ENCODE measurements at regions not wholly inside any gene's neighbourhood (a gene's known extent, or its start where the extent isn't known, plus 50 kb on each side); places are given as distances from the start of the nearest gene placed in this dataset.
A peak's percentile ranks its signal among the peaks of the same experiment; 100 is the strongest.
"Not testable (repeated sequence)": the region's sequence is repeated elsewhere in the genome, so short reads cannot be mapped to it uniquely, and the experiment has no call there.

DNA sequence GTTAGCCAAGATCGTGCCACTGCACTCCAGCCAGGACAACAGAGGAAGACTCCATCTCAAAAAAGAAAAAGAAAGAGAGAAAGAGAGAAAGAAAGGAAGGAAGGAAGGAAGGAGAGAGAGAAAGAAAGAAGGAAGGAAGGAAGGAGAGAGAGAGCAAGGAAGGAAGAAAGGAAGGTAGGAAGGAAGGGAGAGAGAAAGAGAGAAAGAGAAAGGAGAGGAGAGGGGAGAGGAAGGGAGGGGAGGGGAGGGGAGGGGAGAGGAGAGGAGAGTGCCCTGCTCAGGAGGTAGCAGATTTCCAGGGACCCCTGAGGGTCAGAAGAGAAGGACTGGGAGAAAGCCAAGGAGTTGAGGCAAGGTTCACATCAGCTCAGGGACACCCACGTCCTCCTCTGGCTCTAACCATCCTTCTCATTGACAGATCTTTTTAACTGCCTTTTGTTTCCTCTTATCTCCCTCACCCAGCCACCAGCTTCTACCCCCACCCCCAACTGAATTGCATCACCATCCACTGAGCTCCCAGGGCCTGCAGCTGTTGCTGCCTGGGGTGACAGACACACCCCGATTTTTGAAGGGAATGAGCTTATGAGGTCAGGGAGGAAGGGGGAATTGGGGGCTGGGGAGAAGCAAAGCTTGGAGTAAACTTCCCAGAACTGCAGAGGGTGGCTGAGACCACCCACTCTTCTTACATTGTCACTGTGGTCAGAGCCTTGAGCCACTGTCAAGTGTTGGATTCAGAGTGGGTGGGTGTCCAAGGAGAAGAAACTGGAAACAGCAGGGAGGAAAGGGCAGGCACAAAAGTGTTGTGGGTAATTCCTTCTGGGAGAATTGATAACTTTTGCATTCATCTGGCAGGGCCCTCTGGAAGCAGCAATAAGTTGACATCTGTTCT, 91.6 kb downstream of the GLUL start:
- Histone ChIP-seq H3K9me3 (replicated peaks in 1 of 11) (peaks cover 0 to 5% (median 0%) of the 10 kb centered on the region in 11 experiments; a peak in 1 of 22 replicates), H3K36me3 (no peaks in the 10 kb centered on the region), H3K4me1 (peaks cover 4 to 49% (median 14%) of the 10 kb centered on the region in 10 experiments; a peak in 16 of 20 replicates), H3K27ac (no peak overlapping the region; a peak in 3 of 22 replicates), H3K9ac (no peak overlapping the region), H4K20me1 (no peaks in the 10 kb centered on the region), H3K4me3 (no peak overlapping the region), H3K4me2 (peak overlapping the region; percentile 16 to 75 (median 40); a peak in 17 of 22 replicates), H3K27me3 (no peaks in the 10 kb centered on the region)
- peak in 2 of 11 experiments; percentile 12 to 13; a peak in 3 of 22 replicates for TF ChIP-seq Cebpa-rat (IDR thresholded peaks at IDR 0.05)

DNA sequence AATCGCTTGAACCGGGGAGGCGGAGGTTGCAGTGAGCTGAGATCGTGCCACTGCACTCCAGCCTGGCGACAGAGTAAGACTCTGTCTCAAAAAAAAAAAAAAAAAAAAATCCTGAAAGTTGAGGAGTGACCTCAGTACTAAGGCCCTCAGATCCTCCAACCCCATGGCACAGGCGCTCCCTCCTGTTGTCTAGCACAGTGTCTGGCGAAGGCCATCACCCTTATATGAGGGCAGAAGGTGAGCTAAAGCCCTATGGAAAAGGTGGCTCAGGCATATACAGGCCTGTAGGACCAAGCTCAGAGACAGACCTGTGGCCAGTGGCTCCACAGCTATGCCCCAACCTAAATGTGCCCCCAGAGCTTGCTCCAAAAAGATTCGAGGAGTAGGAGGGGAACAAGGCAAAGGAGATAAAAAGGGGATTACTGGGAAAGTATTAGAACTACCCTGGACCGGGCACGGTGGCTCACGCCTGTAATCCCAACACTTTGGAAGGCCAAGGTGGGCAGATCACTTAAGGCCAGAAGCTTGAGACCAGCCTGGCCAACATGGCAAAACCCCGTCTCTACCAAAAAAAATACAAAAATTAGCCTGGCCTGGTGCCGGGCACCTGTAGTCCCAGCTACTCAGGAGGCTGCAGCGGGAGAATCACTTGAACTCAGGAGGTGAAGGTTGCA, 92.4 kb downstream of the GLUL start:
- not testable (repeated sequence) for H3K36me3 ChIP-seq; H3K9ac ChIP-seq; H3K9me3 ChIP-seq (replicated peaks in 1 of 11); H4K20me1 ChIP-seq; H3K4me3 ChIP-seq; H3K27ac ChIP-seq; H3K27me3 ChIP-seq
- Histone ChIP-seq H3K4me1 (peaks cover 4 to 42% (median 14%) of the 10 kb centered on the region in 10 experiments; a peak in 16 of 20 replicates), H3K4me2 (peak overlapping the region in 8 of 11 experiments; percentile 12 to 75 (median 40); a peak in 11 of 22 replicates)

DNA sequence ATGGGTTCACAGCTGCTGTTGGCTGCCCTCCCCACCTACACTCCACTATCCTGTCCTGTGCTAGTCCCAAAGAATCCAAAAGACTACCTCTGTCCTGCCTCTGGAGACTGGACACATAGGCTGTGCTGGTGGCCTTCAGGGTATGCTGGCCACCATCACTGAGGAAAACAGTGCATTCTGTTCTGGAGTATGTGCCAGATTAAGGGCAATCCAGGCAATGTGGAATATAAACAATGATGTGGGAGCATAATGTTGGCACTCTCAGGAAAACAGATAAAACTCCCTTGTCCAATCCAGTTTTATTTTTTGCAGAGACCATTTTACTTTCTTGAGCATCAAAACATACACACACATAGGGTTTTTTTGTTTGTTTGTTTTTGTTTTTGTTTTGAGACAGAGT, 94.3 kb downstream of the GLUL start:
- Histone ChIP-seq H3K4me2 (no peak overlapping the region), H3K4me3 (no peak overlapping the region), H3K9me3 (replicated peaks in 1 of 11) (peaks cover 0 to 5% (median 0%) of the 10 kb centered on the region in 11 experiments; a peak in 1 of 22 replicates), H4K20me1 (no peaks in the 10 kb centered on the region), H3K9ac (no peak overlapping the region), H3K36me3 (no peaks in the 10 kb centered on the region), H3K27me3 (no peaks in the 10 kb centered on the region), H3K4me1 (peaks cover 4 to 23% (median 14%) of the 10 kb centered on the region in 10 experiments; a peak in 16 of 20 replicates), H3K27ac (no peak overlapping the region)
- no peak for TF ChIP-seq Cebpa-rat (IDR thresholded peaks at IDR 0.05)

DNA sequence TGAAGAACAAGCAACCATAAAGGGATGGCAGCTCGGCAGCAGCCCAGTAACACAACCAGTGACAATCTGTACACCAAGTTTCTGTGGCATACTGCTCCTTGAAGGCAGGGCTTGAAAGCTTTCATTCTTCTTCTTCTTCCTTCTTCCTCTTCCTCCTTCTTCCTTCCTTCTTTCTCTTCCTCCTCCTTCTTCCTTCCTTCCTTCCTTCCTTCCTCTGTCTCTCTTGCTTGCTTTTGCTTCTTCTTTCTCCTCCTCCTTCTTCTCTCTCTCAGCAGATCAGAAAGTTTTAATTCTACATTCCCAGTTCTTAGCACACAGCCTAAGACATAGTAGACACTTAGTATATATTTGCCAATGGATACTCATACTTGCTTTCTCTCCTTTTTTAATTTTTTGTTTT, 95.9 kb downstream of the GLUL start:
- H3K4me2 ChIP-seq = peak overlapping the region in 1 of 11 experiments; percentile 27; a peak in 2 of 22 replicates
- H3K4me1 ChIP-seq = peaks cover 4 to 21% (median 14%) of the 10 kb centered on the region in 10 experiments; a peak in 16 of 20 replicates
- TF ChIP-seq Cebpa-rat (IDR thresholded peaks at IDR 0.05) = no peak
- H3K4me3 ChIP-seq = no peak overlapping the region
- H3K27me3 ChIP-seq = no peaks in the 10 kb centered on the region
- H3K9me3 ChIP-seq (replicated peaks in 1 of 11) = peaks cover 0 to 5% (median 0%) of the 10 kb centered on the region in 11 experiments; a peak in 1 of 22 replicates
- no peaks in the 10 kb centered on the region for H3K36me3 ChIP-seq
- H3K27ac ChIP-seq = no peak overlapping the region
- no peaks in the 10 kb centered on the region for H4K20me1 ChIP-seq
- H3K9ac ChIP-seq = no peak overlapping the region

DNA sequence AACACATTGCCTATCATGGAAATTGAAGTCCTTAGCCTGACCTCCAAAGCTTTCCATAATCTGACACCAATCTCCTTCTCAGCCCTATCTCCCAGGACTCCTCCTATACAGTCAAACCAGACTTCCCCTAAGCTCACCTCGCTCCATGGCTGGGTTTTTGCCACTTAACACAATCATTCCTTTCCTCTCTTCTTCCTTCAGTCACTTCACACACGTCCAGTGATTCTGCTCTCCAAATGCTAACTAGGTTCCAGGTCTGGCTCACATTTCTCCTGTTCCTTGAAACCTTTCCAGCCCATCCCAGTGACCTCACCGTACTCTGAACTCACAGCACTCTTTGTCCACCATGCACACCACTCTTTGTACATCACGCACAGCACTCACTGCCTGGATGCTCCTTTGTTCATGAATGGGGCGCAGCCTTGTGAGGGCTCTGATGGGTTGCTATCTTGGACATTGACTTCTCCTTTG, 98.4 kb downstream of the GLUL start:
- no peak for TF ChIP-seq Cebpa-rat (IDR thresholded peaks at IDR 0.05)
- Histone ChIP-seq H4K20me1 (no peaks in the 10 kb centered on the region), H3K27me3 (no peaks in the 10 kb centered on the region), H3K27ac (no peak overlapping the region), H3K4me3 (no peak overlapping the region), H3K36me3 (no peaks in the 10 kb centered on the region), H3K9me3 (replicated peaks in 1 of 11) (peaks cover 0 to 5% (median 0%) of the 10 kb centered on the region in 11 experiments; a peak in 1 of 22 replicates), H3K4me1 (peaks cover 0 to 4% (median 0%) of the 10 kb centered on the region in 10 experiments; a peak in 3 of 20 replicates), H3K4me2 (no peak overlapping the region), H3K9ac (no peak overlapping the region)

DNA sequence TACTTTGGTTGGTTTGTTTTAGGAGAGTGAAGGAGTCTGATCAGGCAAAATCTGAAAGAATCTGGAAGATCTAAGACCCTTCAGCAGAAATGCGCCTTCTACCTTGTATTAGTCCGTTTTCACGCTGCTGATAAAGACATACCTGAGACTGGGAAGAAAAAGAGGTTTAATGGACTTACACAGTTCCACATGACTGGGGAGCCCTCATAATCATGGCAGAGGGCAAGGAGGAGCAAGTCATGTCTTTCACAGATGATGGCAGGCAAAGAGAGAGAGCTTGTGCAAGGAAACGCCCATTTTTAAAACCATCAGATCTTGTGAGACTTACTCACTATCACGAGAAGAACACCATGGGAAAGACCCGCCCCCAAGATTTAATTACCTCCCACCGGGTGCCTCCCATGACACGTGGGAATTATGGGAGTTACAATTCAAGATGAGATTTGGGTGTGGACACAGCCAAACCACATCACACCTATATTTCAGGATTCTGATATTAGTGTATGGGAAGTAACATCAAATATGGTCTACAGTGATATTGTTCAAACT, 99.3 kb downstream of the GLUL start:
- Histone ChIP-seq H3K27me3 (no peaks in the 10 kb centered on the region), H3K4me3 (no peak overlapping the region), H3K27ac (no peak overlapping the region), H3K9ac (no peak overlapping the region), H3K36me3 (no peaks in the 10 kb centered on the region), H4K20me1 (no peaks in the 10 kb centered on the region), H3K4me2 (no peak overlapping the region), H3K4me1 (peaks cover 0 to 4% (median 0%) of the 10 kb centered on the region in 10 experiments; a peak in 3 of 20 replicates), H3K9me3 (replicated peaks in 1 of 11) (peaks cover 0 to 5% (median 0%) of the 10 kb centered on the region in 11 experiments; a peak in 1 of 22 replicates)
- no peak for TF ChIP-seq Cebpa-rat (IDR thresholded peaks at IDR 0.05)

DNA sequence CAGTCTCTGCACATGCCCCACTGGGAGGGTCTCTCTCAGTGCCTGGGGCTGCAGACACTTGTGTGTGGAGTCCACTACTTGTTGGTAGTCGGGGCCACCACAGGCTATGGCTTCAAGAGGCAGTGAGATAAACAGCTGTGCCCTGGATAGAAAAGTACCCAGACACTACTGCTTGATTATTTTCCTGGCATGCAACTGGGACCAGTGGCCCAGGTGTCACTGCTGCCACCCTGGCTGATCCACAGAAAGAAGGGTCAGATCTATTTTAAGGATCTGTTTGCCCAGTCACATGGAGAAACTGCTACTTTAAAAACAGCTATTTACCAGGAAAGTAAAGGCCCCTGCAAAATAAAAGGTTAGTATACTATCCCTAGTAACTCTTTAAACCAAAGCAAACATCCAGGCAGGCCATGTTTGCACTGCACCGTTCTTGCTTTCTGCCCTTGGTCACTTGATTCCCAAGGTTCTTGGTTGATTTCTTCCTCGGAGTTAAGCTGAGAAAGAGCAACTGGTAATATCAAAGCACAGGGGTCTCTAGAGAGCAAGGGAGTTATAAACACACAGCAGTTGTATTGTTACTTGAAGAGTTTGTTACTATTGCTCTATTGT, 99.9 kb downstream of the GLUL start:
- Histone ChIP-seq H3K27me3 (no peaks in the 10 kb centered on the region), H3K27ac (no peak overlapping the region), H3K9me3 (replicated peaks in 1 of 11) (peaks cover 0 to 5% (median 0%) of the 10 kb centered on the region in 11 experiments; a peak in 1 of 22 replicates), H3K9ac (no peak overlapping the region), H3K4me2 (no peak overlapping the region), H3K4me3 (no peak overlapping the region), H4K20me1 (no peaks in the 10 kb centered on the region), H3K4me1 (peaks cover 0 to 4% (median 0%) of the 10 kb centered on the region in 10 experiments; a peak in 3 of 20 replicates), H3K36me3 (no peaks in the 10 kb centered on the region)
- no peak for TF ChIP-seq Cebpa-rat (IDR thresholded peaks at IDR 0.05)

DNA sequence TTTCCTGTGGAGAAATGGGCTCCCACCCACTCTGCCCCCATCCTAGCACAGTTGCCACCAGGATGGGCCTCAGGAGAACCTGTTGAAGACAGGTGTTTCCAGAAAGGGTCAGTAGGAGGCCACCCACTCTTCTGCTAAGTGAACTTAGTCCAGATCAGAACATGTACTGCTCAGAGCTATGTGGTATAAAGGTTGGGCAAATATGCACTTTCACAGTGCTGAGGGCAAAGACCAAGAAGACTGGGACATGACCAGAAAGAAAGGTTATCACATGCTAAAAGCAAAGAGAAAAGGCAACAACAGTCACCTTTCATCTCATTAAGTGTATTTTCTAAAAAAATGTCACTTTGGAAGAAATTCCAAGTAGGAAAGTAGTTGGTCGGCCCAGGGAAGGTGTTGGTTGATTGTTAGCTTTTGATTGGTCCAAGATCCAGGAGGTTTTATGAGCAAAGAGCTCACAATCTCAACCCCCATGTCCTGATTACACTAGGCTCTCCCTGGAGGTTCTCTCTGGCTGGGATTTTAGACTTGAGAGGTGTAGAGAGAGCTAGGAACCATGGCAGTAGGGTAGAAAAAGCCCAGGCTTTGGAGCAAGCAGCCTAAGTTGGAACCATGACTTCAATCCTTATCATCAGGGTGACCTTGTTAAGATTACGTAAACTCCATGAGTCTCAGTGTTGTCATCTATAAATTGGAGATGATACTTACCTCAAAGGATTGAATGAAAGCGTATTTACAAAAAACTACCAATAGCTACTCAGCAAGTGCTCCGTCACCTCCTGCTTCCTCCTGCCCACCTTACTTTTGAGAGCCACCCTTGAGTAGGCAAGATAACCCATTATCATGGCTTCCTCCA, 102.6 kb downstream of the GLUL start:
- Histone ChIP-seq H3K9me3 (replicated peaks in 1 of 11) (no peaks in the 10 kb centered on the region), H3K4me2 (no peak overlapping the region), H3K9ac (no peak overlapping the region), H3K27ac (no peak overlapping the region), H3K4me1 (no peaks in the 10 kb centered on the region), H3K4me3 (no peak overlapping the region), H3K36me3 (no peaks in the 10 kb centered on the region), H4K20me1 (no peaks in the 10 kb centered on the region), H3K27me3 (no peaks in the 10 kb centered on the region)
- TF ChIP-seq Cebpa-rat (IDR thresholded peaks at IDR 0.05) = no peak

Measured in BLaER1 treated with 17β-estradiol and CSF1 and Interleukin-3, amounts not matched to agents 10 nM and 100 nM (cell line).